ENCODE measurements at regions not wholly inside any gene's neighbourhood (a gene's known extent, or its start where the extent isn't known, plus 50 kb on each side); places are given as distances from the start of the nearest gene placed in this dataset.

GRCh38 chr6:169991913-169992312, 240.5 kb downstream of the ERMARD start:
- H3K4me3 ChIP-seq (ENCODE audit: control insufficient read depth in 1 of 7, extremely low read depth in 1 of 7, insufficient read depth in 4 of 7, low read depth in 2 of 7, low read length in 6 of 7): no peak overlapping the region
- ChIA-PET CTCF (interaction anchor here (1.0 to 2.0 kb wide), 5 partner anchors 12 to 189 kb away, joined by 3 to 6 read pairs (median 4); no protein-coding TSS in a partner anchor), POLR2A (interaction anchor here (0.6 to 0.7 kb wide), 2 partner anchors 35 to 383 kb away, joined by 3 to 4 read pairs; no protein-coding TSS in a partner anchor)
- H3K9me3 ChIP-seq (ENCODE audit: control extremely low read depth in 1 of 5, control insufficient read depth in 4 of 5, insufficient read depth in 2 of 5, low read depth in 1 of 5, low read length in 4 of 5): no peaks in the 10 kb centered on the region
- peaks cover 11 to 46% (median 42%) of the 10 kb centered on the region in 4 experiments for H3K4me1 ChIP-seq (ENCODE audit: control extremely low read depth in 1 of 4, control insufficient read depth in 4 of 4, insufficient read depth in 4 of 4, low read length in 3 of 4)
- H3K27ac ChIP-seq (ENCODE audit: insufficient read depth in 1 of 2, low read depth in 1 of 2, low read length in 2 of 2, poor library complexity in 1 of 2, severe bottlenecking in 2 of 2): no peak overlapping the region
- H3K36me3 ChIP-seq (ENCODE audit: control insufficient read depth in 4 of 4, insufficient read depth in 4 of 4, low read length in 3 of 4): no peaks in the 10 kb centered on the region
- WGBS (ENCODE audit: insufficient coverage): 99% methylated on average over 8 of the region's 8 CpGs
- no peaks in the 10 kb centered on the region for H3K27me3 ChIP-seq (replicated peaks in 2 of 5; ENCODE audit: control insufficient read depth in 4 of 5, insufficient read depth in 5 of 5, low read length in 4 of 5)
- DNase-seq: no peak

- Histone ChIP-seq H3K27ac (ENCODE audit: insufficient read depth in 1 of 2, low read depth in 1 of 2, low read length in 2 of 2, poor library complexity in 1 of 2, severe bottlenecking in 2 of 2) (no peak overlapping the region), H3K9me3 (ENCODE audit: control extremely low read depth in 1 of 5, control insufficient read depth in 4 of 5, insufficient read depth in 2 of 5, low read depth in 1 of 5, low read length in 4 of 5) (no peaks in the 10 kb centered on the region), H3K36me3 (ENCODE audit: control insufficient read depth in 4 of 4, insufficient read depth in 4 of 4, low read length in 3 of 4) (no peaks in the 10 kb centered on the region), H3K4me1 (ENCODE audit: control extremely low read depth in 1 of 4, control insufficient read depth in 4 of 4, insufficient read depth in 4 of 4, low read length in 3 of 4) (peaks cover 11 to 46% (median 41%) of the 10 kb centered on the region in 4 experiments), H3K27me3 (replicated peaks in 2 of 5; ENCODE audit: control insufficient read depth in 4 of 5, insufficient read depth in 5 of 5, low read length in 4 of 5) (no peaks in the 10 kb centered on the region), H3K4me3 (ENCODE audit: control insufficient read depth in 1 of 7, extremely low read depth in 1 of 7, insufficient read depth in 4 of 7, low read depth in 2 of 7, low read length in 6 of 7) (no peak overlapping the region)
- no peak for DNase-seq
- 88% methylated on average over 8 of the region's 8 CpGs for WGBS (ENCODE audit: insufficient coverage)
- CTCF ChIA-PET: interaction anchor here (1.2 to 2.0 kb wide), 3 partner anchors 22 to 189 kb away, joined by 3 to 6 read pairs (median 6); no protein-coding TSS in a partner anchor
- POLR2A ChIA-PET: no interaction called here
Measured at GRCh38 chr6:169991031-169991390, 239.6 kb downstream of the ERMARD start.

GRCh38 chr6:169990095-169991030, 238.9 kb downstream of the ERMARD start:
- peak overlapping the region in 1 of 7 experiments; percentile 13 for H3K4me3 ChIP-seq (ENCODE audit: control insufficient read depth in 1 of 7, extremely low read depth in 1 of 7, insufficient read depth in 4 of 7, low read depth in 2 of 7, low read length in 6 of 7)
- H3K27me3 ChIP-seq (replicated peaks in 2 of 5; ENCODE audit: control insufficient read depth in 4 of 5, insufficient read depth in 5 of 5, low read length in 4 of 5): no peaks in the 10 kb centered on the region
- H3K27ac ChIP-seq (ENCODE audit: insufficient read depth in 1 of 2, low read depth in 1 of 2, low read length in 2 of 2, poor library complexity in 1 of 2, severe bottlenecking in 2 of 2): no peak overlapping the region
- CTCF ChIA-PET: interaction anchor here (0.6 to 1.4 kb wide), 10 partner anchors 10 to 282 kb away, joined by 3 to 6 read pairs (median 3); no protein-coding TSS in a partner anchor
- peak; percentile 78 to 89 (median 86) for DNase-seq
- 57% methylated on average over 19 of the region's 32 CpGs for WGBS (ENCODE audit: insufficient coverage)
- H3K9me3 ChIP-seq (ENCODE audit: control extremely low read depth in 1 of 5, control insufficient read depth in 4 of 5, insufficient read depth in 2 of 5, low read depth in 1 of 5, low read length in 4 of 5): no peaks in the 10 kb centered on the region
- POLR2A ChIA-PET: no interaction called here
- H3K36me3 ChIP-seq (ENCODE audit: control insufficient read depth in 4 of 4, insufficient read depth in 4 of 4, low read length in 3 of 4): no peaks in the 10 kb centered on the region
- H3K4me1 ChIP-seq (ENCODE audit: control extremely low read depth in 1 of 4, control insufficient read depth in 4 of 4, insufficient read depth in 4 of 4, low read length in 3 of 4): peaks cover 11 to 46% (median 41%) of the 10 kb centered on the region in 4 experiments

- Histone ChIP-seq H3K4me1 (ENCODE audit: control extremely low read depth in 1 of 4, control insufficient read depth in 4 of 4, insufficient read depth in 4 of 4, low read length in 3 of 4) (peaks cover 11 to 46% (median 41%) of the 10 kb centered on the region in 4 experiments), H3K27me3 (replicated peaks in 2 of 5; ENCODE audit: control insufficient read depth in 4 of 5, insufficient read depth in 5 of 5, low read length in 4 of 5) (no peaks in the 10 kb centered on the region), H3K9me3 (ENCODE audit: control extremely low read depth in 1 of 5, control insufficient read depth in 4 of 5, insufficient read depth in 2 of 5, low read depth in 1 of 5, low read length in 4 of 5) (no peaks in the 10 kb centered on the region), H3K36me3 (ENCODE audit: control insufficient read depth in 4 of 4, insufficient read depth in 4 of 4, low read length in 3 of 4) (no peaks in the 10 kb centered on the region), H3K27ac (ENCODE audit: insufficient read depth in 1 of 2, low read depth in 1 of 2, low read length in 2 of 2, poor library complexity in 1 of 2, severe bottlenecking in 2 of 2) (no peak overlapping the region), H3K4me3 (ENCODE audit: control insufficient read depth in 1 of 7, extremely low read depth in 1 of 7, insufficient read depth in 4 of 7, low read depth in 2 of 7, low read length in 6 of 7) (peak overlapping the region in 1 of 7 experiments; percentile 13)
- POLR2A ChIA-PET: no interaction called here
- no peak for DNase-seq
- 77% methylated on average over 4 of the region's 8 CpGs for WGBS (ENCODE audit: insufficient coverage)
- CTCF ChIA-PET: interaction anchor here (0.6 to 1.4 kb wide), 9 partner anchors 9 to 283 kb away, joined by 3 to 6 read pairs (median 3); no protein-coding TSS in a partner anchor
Measured at GRCh38 chr6:169989594-169989993, 238.2 kb downstream of the ERMARD start.

- ChIA-PET CTCF (interaction anchor here (1.0 to 1.4 kb wide), 4 partner anchors 9 to 33 kb away, joined by 3 to 6 read pairs (median 3); no protein-coding TSS in a partner anchor), POLR2A (no interaction called here)
- WGBS (ENCODE audit: insufficient coverage): 87% methylated on average over 23 of the region's 25 CpGs
- no peaks in the 10 kb centered on the region for H3K36me3 ChIP-seq (ENCODE audit: control insufficient read depth in 4 of 4, insufficient read depth in 4 of 4, low read length in 3 of 4)
- H3K27me3 ChIP-seq (replicated peaks in 2 of 5; ENCODE audit: control insufficient read depth in 4 of 5, insufficient read depth in 5 of 5, low read length in 4 of 5): no peaks in the 10 kb centered on the region
- H3K27ac ChIP-seq (ENCODE audit: insufficient read depth in 1 of 2, low read depth in 1 of 2, low read length in 2 of 2, poor library complexity in 1 of 2, severe bottlenecking in 2 of 2): no peak overlapping the region
- H3K9me3 ChIP-seq (ENCODE audit: control extremely low read depth in 1 of 5, control insufficient read depth in 4 of 5, insufficient read depth in 2 of 5, low read depth in 1 of 5, low read length in 4 of 5): no peaks in the 10 kb centered on the region
- H3K4me3 ChIP-seq (ENCODE audit: control insufficient read depth in 1 of 7, extremely low read depth in 1 of 7, insufficient read depth in 4 of 7, low read depth in 2 of 7, low read length in 6 of 7): no peak overlapping the region
- no peak for DNase-seq
- H3K4me1 ChIP-seq (ENCODE audit: control extremely low read depth in 1 of 4, control insufficient read depth in 4 of 4, insufficient read depth in 4 of 4, low read length in 3 of 4): peaks cover 11 to 49% (median 43%) of the 10 kb centered on the region in 4 experiments
Measured at GRCh38 chr6:169988769-169989550, 237.5 kb downstream of the ERMARD start.

- CTCF ChIA-PET: interaction anchor here (1.2 kb wide), 1 partner anchor 14 kb away, joined by 3 read pairs; no protein-coding TSS in a partner anchor
- POLR2A ChIA-PET: no interaction called here
- Histone ChIP-seq H3K27ac (ENCODE audit: insufficient read depth in 1 of 2, low read depth in 1 of 2, low read length in 2 of 2, poor library complexity in 1 of 2, severe bottlenecking in 2 of 2) (no peak overlapping the region), H3K9me3 (ENCODE audit: control extremely low read depth in 1 of 5, control insufficient read depth in 4 of 5, insufficient read depth in 2 of 5, low read depth in 1 of 5, low read length in 4 of 5) (no peaks in the 10 kb centered on the region), H3K36me3 (ENCODE audit: control insufficient read depth in 4 of 4, insufficient read depth in 4 of 4, low read length in 3 of 4) (no peaks in the 10 kb centered on the region), H3K27me3 (replicated peaks in 2 of 5; ENCODE audit: control insufficient read depth in 4 of 5, insufficient read depth in 5 of 5, low read length in 4 of 5) (no peaks in the 10 kb centered on the region), H3K4me3 (ENCODE audit: control insufficient read depth in 1 of 7, extremely low read depth in 1 of 7, insufficient read depth in 4 of 7, low read depth in 2 of 7, low read length in 6 of 7) (no peak overlapping the region), H3K4me1 (ENCODE audit: control extremely low read depth in 1 of 4, control insufficient read depth in 4 of 4, insufficient read depth in 4 of 4, low read length in 3 of 4) (peaks cover 8 to 39% (median 30%) of the 10 kb centered on the region in 4 experiments)
- no peak for DNase-seq
- WGBS (ENCODE audit: insufficient coverage): 98% methylated on average over 9 of the region's 35 CpGs
Measured at GRCh38 chr6:169986848-169987498, 235.6 kb downstream of the ERMARD start.
